GM21737 (cell line): ENCODE measurements at regions not wholly inside any gene's neighbourhood (a gene's known extent, or its start where the extent isn't known, plus 50 kb on each side); places are given as distances from the start of the nearest gene placed in this dataset.
"Not testable (repeated sequence)": the region's sequence is repeated elsewhere in the genome, so short reads cannot be mapped to it uniquely, and the experiment has no call there.

ENCODE experiments used
- ATAC-seq: cut with Tn5 transposase; IDR thresholded peaks from one replicate; pipeline ENCODE4 v1.9.1; 2021; ENCODE audit warnings: mild to moderate bottlenecking, moderate library complexity; ENCODE audit not compliant: unreplicated experiment

- no peak for ATAC-seq
Measured at GRCh38 chr14:98897605-98898309, 374.2 kb downstream of the BCL11B start.

DNA sequence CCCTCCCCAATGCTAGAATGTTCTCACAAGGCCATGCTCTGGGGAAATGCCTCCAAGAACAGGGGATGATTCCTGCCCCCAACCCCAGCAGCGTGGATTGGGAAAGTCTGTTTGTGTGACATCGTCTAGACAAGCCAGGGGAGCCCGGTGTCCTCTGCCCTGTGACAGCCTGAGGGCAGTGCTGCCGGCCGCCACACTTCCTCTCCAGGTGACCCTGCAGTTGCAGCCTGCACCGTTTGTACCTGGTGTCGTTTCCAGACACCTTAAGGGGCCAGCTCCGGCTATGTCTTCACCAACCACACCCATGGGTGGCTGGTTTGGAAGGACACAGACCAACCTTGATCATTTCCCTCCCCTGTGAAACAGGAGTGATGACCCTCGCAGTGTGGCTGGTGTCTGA is 372.6 kb downstream of the BCL11B start:
- no peak for ATAC-seq

GRCh38 chr14:98900236-98900635 is 371.8 kb downstream of the BCL11B start:
- ATAC-seq: no peak

- no peak for ATAC-seq
Measured at GRCh38 chr14:98900798-98901197, 371.2 kb downstream of the BCL11B start.

DNA sequence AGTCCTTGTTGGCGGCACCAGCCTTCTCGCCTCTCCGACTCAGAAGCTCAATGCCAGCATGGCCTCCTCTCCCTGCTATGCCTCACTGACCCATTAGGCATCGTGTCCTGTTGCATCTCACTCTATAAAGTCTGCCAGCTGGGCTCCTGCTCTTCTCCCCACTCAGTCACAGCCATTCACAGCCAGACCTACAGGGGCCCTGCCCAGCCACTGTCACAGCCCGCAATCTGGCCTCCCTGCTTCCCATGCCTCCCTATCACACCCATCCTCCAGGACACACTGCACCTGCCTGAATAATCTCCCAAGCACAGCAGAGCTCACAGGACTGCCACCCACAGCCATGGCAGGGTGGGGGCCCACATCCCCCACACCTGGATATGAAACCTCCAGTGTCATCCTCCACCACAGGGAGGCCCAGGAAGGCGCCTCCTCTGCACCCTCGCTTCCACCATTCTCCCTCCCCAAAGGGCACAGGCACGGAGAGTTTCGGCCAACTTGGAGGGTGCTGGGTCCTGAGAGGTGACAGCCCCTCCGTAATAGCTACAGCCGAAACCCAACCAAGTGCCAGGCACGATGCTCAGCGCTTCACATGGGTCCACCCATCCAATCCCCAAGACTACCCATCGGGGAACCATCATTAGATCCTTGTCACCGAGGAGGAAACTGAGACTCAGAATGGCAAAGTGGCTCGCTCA is 370.3 kb downstream of the BCL11B start:
- ATAC-seq: no peak

GRCh38 chr14:98903371-98903770 is 368.6 kb downstream of the BCL11B start:
- ATAC-seq: no peak

DNA sequence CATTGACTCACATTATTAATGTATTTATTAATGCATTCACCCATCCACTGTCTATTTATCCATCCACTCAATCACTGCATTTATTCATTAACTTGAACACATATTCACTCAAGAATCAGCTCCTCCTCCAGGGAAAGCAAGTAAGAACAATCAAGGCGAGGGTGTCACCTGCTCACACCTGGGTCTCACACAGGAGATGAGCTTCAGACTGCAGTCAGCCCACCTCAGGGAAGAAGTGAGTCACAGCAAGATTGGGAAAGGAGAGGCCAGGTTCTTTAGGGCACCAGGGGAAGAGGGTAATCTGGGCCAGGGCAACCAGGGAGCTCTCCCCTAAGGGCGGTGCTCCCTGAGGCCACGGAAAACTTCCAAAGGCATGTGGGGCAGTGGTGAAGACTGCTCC is 367.3 kb downstream of the BCL11B start:
- ATAC-seq: no peak

- no peak for ATAC-seq
Measured at GRCh38 chr14:98906123-98906995, 365.6 kb downstream of the BCL11B start.

- no peak for ATAC-seq
Measured at GRCh38 chr14:98907271-98907670, 364.7 kb downstream of the BCL11B start.

- ATAC-seq: no peak
Measured at GRCh38 chr14:98908050-98908449, 363.9 kb downstream of the BCL11B start.

GRCh38 chr14:98909251-98909944 is 362.6 kb downstream of the BCL11B start:
- no peak for ATAC-seq

GRCh38 chr14:98910061-98910460 is 361.9 kb downstream of the BCL11B start:
- ATAC-seq: no peak

DNA sequence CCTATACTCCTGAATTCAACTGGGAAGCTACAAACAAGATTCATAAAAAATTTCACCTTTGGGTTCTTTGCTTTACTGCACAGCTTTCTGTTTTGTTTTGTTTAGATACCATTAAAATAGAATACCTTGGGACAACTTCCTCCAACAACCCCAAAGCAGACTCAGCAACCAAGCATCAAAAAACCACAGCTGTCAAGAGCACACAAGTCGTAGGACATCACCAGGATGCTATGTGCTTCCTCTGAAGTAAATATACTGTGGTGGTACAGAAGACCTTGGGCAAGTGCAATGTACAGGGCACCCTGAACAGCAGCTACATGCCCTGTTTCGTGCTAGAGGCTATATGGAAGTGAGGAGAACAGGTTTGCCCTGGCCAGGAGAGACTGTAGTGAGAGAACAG is 359.3 kb downstream of the BCL11B start:
- ATAC-seq: no peak

DNA sequence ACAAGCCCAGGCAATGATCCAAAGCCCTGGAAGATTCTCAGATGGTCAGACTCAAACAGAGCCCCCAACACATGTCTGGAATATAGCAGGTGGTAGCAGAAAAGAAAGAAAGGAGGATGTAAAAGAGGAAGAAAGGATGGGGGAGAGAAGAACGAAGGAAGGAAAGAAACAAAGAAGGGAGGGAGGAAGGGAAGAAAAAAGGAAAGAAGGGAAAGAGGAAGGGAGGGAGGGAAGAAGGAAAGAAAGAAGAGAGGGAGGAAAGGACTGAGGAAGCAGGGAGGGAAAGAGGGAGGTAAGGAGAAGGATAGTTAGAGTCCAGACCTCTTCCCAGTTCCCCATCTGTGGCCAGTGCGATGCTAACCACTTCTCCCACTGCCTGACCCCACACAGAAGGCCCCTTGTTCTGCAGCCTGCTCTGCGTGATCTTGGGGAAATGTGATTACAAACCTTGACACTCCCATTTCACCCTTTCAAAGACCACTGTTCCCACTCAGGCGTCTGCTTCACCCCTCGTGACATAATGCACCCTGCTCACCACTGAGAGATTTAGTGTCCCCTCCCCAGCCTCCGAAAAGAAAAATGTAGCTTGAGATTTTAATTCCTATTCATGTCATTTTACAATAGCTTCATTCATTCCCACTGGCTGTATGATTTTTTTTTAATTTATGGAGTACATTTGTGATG is 357.9 kb downstream of the BCL11B start:
- ATAC-seq: no peak

- no peak for ATAC-seq
Measured at GRCh38 chr14:98914942-98915341, 357.1 kb downstream of the BCL11B start.

DNA sequence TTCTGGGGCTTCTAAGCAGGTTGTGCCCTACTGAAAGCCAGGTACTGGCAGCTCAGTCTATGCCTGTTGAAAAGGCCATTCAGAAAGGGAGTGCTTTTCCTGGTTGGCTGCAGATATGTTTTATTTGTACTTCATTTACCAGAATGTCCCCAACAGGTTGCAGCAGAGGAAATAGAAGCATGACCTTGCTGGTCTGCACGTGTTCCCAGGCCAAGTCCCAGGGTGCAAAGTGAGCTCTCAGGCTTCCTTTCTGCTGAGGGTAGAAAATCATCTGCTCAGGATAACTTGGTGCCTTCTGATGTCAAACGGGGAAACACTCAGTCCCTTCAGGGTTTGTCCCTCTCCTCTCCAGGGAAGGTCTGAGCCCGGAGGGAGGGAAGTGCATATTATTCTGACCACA is 356.4 kb downstream of the BCL11B start:
- no peak for ATAC-seq

GRCh38 chr14:98916036-98916435 is 356.0 kb downstream of the BCL11B start:
- ATAC-seq: no peak

- no peak for ATAC-seq
Measured at GRCh38 chr14:98916476-98916875, 355.5 kb downstream of the BCL11B start.

GRCh38 chr14:98919434-98919833 is 352.6 kb downstream of the BCL11B start:
- ATAC-seq: no peak

DNA sequence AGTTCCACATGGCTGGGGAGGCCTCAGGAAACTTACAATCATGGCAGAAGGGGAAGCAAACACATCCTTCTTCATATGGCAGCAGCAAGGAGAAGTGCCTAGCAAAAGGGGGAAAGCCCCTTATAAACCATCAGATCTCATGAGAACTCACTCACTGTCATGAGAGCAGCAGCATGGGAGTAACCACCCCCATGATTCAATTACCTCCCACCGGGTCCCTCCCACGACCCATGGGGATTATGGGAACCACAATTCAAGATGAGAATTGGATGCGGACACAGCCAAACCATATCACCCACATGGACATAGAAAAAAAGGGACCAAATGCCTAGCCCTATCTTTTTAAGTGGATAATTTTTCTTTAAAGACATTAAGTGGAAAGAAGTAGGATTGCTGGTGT is 350.7 kb downstream of the BCL11B start:
- ATAC-seq: not testable (repeated sequence)
